ENCODE measurements at regions not wholly inside any gene's neighbourhood (a gene's known extent, or its start where the extent isn't known, plus 50 kb on each side); places are given as distances from the start of the nearest gene placed in this dataset.

DNA sequence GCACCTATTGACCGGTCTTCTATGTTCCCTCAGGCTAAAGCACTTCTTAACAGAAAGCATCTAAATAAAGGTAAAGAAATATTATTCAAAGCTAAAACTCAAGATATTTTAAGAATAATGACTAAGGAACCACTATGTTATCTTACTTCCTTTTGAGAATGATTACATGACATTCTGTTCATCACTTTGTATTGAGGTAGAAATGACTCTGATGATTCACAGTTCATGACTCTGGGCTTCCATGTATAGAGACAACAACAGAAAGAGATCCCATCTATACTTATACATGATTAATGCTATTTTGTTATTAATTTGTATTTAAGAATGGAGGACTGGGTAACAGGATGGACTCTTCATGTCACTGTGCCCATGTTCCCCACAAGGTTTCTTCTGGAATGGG is 218.3 kb upstream of the OR4E1 start:
- H3K4me1 ChIP-seq (ENCODE audit: control insufficient read depth, insufficient read depth, low read length): no peaks in the 10 kb centered on the region
- H3K27ac ChIP-seq (ENCODE audit: low read length): no peak overlapping the region
- H3K4me3 ChIP-seq (ENCODE audit: low read length): no peak overlapping the region
- H3K27me3 ChIP-seq (ENCODE audit: control insufficient read depth, insufficient read depth, low read length): no peaks in the 10 kb centered on the region
- DNase-seq (ENCODE audit: low read depth, low spot score): no peak
- no peaks in the 10 kb centered on the region for H3K9me3 ChIP-seq (ENCODE audit: control insufficient read depth, insufficient read depth, low read length)
- no CpG with 5 or more reads among the region's 1 CpG for WGBS (ENCODE audit: insufficient coverage, insufficient read length)
- no peaks in the 10 kb centered on the region for H3K36me3 ChIP-seq (ENCODE audit: control insufficient read depth, insufficient read depth, low read length)

DNA sequence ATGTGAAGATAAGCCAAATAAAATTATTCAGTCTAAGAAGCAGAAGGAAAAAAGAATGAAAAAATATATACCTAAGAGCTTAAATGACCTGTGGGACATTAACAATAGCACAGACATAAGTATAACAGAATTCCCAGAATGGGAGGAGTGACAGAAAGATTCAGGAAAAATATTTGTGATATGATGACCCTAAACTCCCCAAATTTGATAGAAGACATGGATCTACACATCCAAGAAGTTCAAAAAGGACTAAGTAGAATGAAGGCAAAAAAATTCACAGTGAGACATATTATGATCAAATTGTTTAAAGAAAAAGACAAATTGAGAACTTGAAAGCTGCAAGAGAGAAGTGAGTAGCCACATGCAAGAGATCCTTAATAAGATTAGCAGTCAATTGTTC is 211.4 kb upstream of the OR4E1 start:
- H3K4me3 ChIP-seq (ENCODE audit: low read length): no peak overlapping the region
- H3K9me3 ChIP-seq (ENCODE audit: control insufficient read depth, insufficient read depth, low read length): no peaks in the 10 kb centered on the region
- no peaks in the 10 kb centered on the region for H3K4me1 ChIP-seq (ENCODE audit: control insufficient read depth, insufficient read depth, low read length)
- no peaks in the 10 kb centered on the region for H3K36me3 ChIP-seq (ENCODE audit: control insufficient read depth, insufficient read depth, low read length)
- no peaks in the 10 kb centered on the region for H3K27me3 ChIP-seq (ENCODE audit: control insufficient read depth, insufficient read depth, low read length)
- H3K27ac ChIP-seq (ENCODE audit: low read length): no peak overlapping the region
- no peak for DNase-seq (ENCODE audit: low read depth, low spot score)

DNA sequence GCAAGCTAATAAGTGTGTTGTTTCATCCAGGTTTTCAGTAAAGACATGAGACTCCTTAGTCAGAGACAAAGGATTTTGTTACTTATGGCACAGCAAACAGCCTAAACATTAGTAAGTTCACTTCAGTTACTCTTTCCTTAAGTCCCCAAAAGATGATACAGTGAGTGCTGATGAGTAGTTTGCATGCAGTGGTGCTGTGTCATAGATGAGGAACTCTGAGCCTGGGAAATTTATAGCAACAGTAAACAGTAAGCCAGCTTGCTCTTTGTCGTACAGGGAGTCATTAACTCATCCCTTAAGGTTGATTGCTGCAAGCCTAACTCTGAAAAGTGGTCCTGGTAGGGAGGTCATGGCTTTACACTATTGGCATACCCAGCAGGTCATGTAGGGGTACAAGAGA is 208.6 kb upstream of the OR4E1 start:
- no peak overlapping the region for H3K27ac ChIP-seq (ENCODE audit: low read length)
- H3K27me3 ChIP-seq (ENCODE audit: control insufficient read depth, insufficient read depth, low read length): no peaks in the 10 kb centered on the region
- no peak for DNase-seq (ENCODE audit: low read depth, low spot score)
- no peaks in the 10 kb centered on the region for H3K36me3 ChIP-seq (ENCODE audit: control insufficient read depth, insufficient read depth, low read length)
- H3K4me3 ChIP-seq (ENCODE audit: low read length): no peak overlapping the region
- no CpG with 5 or more reads among the region's 1 CpG for WGBS (ENCODE audit: insufficient coverage, insufficient read length)
- H3K9me3 ChIP-seq (ENCODE audit: control insufficient read depth, insufficient read depth, low read length): no peaks in the 10 kb centered on the region
- H3K4me1 ChIP-seq (ENCODE audit: control insufficient read depth, insufficient read depth, low read length): no peaks in the 10 kb centered on the region

DNA sequence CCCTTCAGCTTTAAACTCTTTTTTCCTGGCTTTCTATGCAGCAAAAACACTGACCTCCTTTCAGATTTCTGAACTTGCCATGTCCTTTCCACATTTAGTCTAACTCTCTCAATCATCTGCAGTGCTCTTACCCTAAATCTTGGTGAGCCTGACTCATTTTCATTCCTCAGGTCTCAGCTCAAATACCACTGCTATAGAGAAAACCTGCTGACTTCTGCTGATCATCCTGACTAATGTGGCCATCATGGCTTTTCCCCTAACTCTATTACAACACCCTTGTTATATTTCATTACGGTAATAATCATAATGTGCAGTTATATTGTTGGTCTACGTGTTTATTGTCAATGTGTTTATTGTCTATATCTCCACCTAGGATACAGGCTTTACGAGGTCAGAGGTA is 207.3 kb upstream of the OR4E1 start:
- no CpG with 5 or more reads among the region's 3 CpGs for WGBS (ENCODE audit: insufficient coverage, insufficient read length)
- no peak for DNase-seq (ENCODE audit: low read depth, low spot score)
- H3K4me1 ChIP-seq (ENCODE audit: control insufficient read depth, insufficient read depth, low read length): no peaks in the 10 kb centered on the region
- no peak overlapping the region for H3K27ac ChIP-seq (ENCODE audit: low read length)
- no peaks in the 10 kb centered on the region for H3K36me3 ChIP-seq (ENCODE audit: control insufficient read depth, insufficient read depth, low read length)
- no peak overlapping the region for H3K4me3 ChIP-seq (ENCODE audit: low read length)
- no peaks in the 10 kb centered on the region for H3K27me3 ChIP-seq (ENCODE audit: control insufficient read depth, insufficient read depth, low read length)
- H3K9me3 ChIP-seq (ENCODE audit: control insufficient read depth, insufficient read depth, low read length): no peaks in the 10 kb centered on the region

DNA sequence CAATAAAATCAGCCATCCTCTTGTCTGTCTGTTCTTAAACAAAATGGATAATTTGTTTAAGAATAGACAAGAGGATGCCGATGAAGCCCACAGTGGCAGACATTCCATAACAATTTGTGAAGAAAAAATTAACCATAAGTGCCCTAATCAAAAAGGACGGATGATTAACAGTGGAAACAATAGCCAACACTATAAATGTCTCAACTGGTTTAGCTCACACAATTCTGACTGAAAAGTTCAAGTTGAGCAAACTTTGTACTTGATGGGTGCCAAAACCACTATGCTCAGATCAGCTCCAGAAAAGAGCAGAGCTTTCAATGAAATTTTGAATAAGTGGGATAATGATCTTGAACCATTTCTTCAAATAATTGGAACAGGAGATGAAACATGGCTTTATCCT is 202.2 kb upstream of the OR4E1 start:
- DNase-seq (ENCODE audit: low read depth, low spot score): no peak
- H3K36me3 ChIP-seq (ENCODE audit: control insufficient read depth, insufficient read depth, low read length): no peaks in the 10 kb centered on the region
- no peak overlapping the region for H3K4me3 ChIP-seq (ENCODE audit: low read length)
- WGBS (ENCODE audit: insufficient coverage, insufficient read length): no CpG with 5 or more reads among the region's 2 CpGs
- H3K9me3 ChIP-seq (ENCODE audit: control insufficient read depth, insufficient read depth, low read length): no peaks in the 10 kb centered on the region
- no peaks in the 10 kb centered on the region for H3K4me1 ChIP-seq (ENCODE audit: control insufficient read depth, insufficient read depth, low read length)
- no peaks in the 10 kb centered on the region for H3K27me3 ChIP-seq (ENCODE audit: control insufficient read depth, insufficient read depth, low read length)
- H3K27ac ChIP-seq (ENCODE audit: low read length): no peak overlapping the region

DNA sequence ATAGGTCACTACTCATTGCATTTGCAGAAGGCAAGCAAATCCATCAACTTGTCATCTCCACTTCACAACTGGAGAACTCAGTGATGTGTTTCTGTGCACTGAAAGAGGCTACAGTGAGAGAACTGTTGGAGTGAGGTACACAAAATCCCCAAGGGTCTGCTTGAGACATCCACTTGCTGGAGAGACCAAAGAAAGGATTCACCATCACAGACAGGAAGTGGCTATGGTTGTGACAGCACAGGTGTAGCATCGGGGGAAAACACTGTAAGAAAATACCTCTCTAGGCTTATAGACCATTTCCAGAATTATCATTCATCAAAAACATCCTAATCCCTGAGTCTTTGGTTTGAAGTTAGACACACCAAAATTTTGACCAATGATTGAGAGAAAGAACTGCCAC is 201.3 kb upstream of the OR4E1 start:
- DNase-seq (ENCODE audit: low read depth, low spot score): no peak
- no peaks in the 10 kb centered on the region for H3K36me3 ChIP-seq (ENCODE audit: control insufficient read depth, insufficient read depth, low read length)
- no peaks in the 10 kb centered on the region for H3K9me3 ChIP-seq (ENCODE audit: control insufficient read depth, insufficient read depth, low read length)
- H3K4me3 ChIP-seq (ENCODE audit: low read length): no peak overlapping the region
- no CpG with 5 or more reads among the region's 1 CpG for WGBS (ENCODE audit: insufficient coverage, insufficient read length)
- no peaks in the 10 kb centered on the region for H3K27me3 ChIP-seq (ENCODE audit: control insufficient read depth, insufficient read depth, low read length)
- H3K27ac ChIP-seq (ENCODE audit: low read length): no peak overlapping the region
- no peaks in the 10 kb centered on the region for H3K4me1 ChIP-seq (ENCODE audit: control insufficient read depth, insufficient read depth, low read length)

DNA sequence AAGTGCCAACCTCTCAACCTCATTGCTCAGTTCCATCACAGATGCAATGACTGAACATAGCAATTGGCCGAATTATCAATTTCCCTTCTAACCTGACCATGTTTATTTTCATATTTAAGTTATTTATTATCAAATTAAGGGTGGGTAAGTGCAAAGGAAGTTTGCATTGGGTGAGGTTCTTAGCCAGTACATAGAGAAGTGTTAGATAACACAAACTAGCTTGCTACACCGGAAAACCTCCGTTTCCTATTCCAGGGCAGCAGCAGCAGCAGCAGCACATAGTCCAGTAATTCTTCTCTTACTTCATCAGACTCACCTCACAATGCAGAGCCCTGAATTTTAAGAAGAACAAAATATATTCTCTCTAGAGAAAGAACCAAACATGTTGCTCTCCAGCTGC is 200.5 kb upstream of the OR4E1 start:
- no peaks in the 10 kb centered on the region for H3K27me3 ChIP-seq (ENCODE audit: control insufficient read depth, insufficient read depth, low read length)
- no CpG with 5 or more reads among the region's 3 CpGs for WGBS (ENCODE audit: insufficient coverage, insufficient read length)
- H3K36me3 ChIP-seq (ENCODE audit: control insufficient read depth, insufficient read depth, low read length): no peaks in the 10 kb centered on the region
- DNase-seq (ENCODE audit: low read depth, low spot score): no peak
- no peak overlapping the region for H3K27ac ChIP-seq (ENCODE audit: low read length)
- H3K9me3 ChIP-seq (ENCODE audit: control insufficient read depth, insufficient read depth, low read length): no peaks in the 10 kb centered on the region
- H3K4me1 ChIP-seq (ENCODE audit: control insufficient read depth, insufficient read depth, low read length): no peaks in the 10 kb centered on the region
- no peak overlapping the region for H3K4me3 ChIP-seq (ENCODE audit: low read length)

DNA sequence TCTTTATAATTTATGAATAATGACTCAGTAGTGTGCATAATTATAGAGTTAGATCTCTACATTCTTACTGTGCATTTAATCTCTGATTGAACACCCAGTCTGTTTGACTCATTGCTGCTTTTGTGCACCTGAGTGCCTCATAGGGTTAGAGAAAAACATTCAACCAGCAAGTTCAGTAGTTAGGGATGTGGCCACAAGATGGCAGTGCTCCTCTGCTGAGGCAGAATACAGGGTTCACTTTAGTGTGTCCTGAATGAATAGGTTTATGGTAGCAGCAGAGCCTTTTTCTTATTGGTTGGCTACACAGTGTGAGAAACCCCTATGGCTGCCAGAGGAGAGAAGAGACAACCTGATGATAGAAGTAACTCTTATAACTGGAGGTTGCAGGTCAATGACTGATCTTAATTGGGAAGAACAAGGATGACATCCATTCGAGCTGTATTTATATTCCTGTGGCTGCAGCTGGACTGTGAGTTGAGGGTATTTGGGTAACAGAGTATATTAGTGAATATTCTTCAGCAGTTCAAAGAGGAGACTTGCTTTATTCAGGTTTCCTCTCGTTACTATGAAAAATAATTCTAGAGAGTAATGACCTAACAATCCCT is 194.9 kb upstream of the OR4E1 start:
- Histone ChIP-seq H3K9me3 (ENCODE audit: control insufficient read depth, insufficient read depth, low read length) (no peaks in the 10 kb centered on the region), H3K4me3 (ENCODE audit: low read length) (no peak overlapping the region), H3K36me3 (ENCODE audit: control insufficient read depth, insufficient read depth, low read length) (no peaks in the 10 kb centered on the region), H3K27ac (ENCODE audit: low read length) (no peak overlapping the region), H3K27me3 (ENCODE audit: control insufficient read depth, insufficient read depth, low read length) (no peaks in the 10 kb centered on the region), H3K4me1 (ENCODE audit: control insufficient read depth, insufficient read depth, low read length) (no peaks in the 10 kb centered on the region)
- DNase-seq (ENCODE audit: low read depth, low spot score): peak; percentile 66
- WGBS (ENCODE audit: insufficient coverage, insufficient read length): no CpG with 5 or more reads among the region's 2 CpGs

DNA sequence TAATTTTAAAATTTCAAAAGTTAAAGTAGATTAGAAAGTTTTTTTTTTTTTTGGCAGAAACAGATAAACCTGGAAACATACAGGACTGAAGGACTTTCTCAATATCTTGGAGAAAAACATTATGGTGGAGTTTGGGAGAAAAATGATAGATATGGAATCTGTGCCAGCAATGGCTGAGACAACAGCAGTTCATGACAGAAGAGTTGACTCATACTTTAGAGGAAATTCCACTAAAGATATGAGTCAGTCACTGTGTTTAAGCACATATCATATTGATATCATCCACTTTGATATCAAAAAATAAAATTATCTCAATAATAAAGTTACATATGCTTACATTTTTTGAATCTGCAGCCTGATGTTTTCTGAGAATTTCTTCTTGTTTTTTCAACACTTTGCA is 193.9 kb upstream of the OR4E1 start:
- Histone ChIP-seq H3K27ac (ENCODE audit: low read length) (no peak overlapping the region), H3K36me3 (ENCODE audit: control insufficient read depth, insufficient read depth, low read length) (no peaks in the 10 kb centered on the region), H3K4me1 (ENCODE audit: control insufficient read depth, insufficient read depth, low read length) (no peaks in the 10 kb centered on the region), H3K4me3 (ENCODE audit: low read length) (no peak overlapping the region), H3K9me3 (ENCODE audit: control insufficient read depth, insufficient read depth, low read length) (no peaks in the 10 kb centered on the region), H3K27me3 (ENCODE audit: control insufficient read depth, insufficient read depth, low read length) (no peaks in the 10 kb centered on the region)
- no peak for DNase-seq (ENCODE audit: low read depth, low spot score)

DNA sequence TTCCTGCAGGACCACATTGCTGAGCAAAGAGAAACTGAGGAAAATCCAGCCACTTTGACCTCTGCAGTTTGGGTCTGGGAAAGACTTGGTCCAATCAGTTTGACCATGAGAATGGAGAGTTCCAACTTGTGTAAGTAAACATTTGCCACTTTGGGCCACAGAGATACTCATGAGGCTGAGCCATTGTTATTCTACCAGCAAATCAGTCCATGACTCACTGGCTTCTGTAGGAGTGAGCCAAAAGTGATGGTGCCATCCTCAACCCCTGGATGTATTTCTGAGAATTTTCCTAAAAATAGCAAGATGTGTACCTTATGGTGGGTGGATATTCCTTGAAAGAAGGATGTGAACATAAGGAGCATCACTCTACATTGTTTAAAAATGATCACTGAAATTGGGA is 192.9 kb upstream of the OR4E1 start:
- H3K4me3 ChIP-seq (ENCODE audit: low read length): no peak overlapping the region
- H3K36me3 ChIP-seq (ENCODE audit: control insufficient read depth, insufficient read depth, low read length): no peaks in the 10 kb centered on the region
- no peaks in the 10 kb centered on the region for H3K27me3 ChIP-seq (ENCODE audit: control insufficient read depth, insufficient read depth, low read length)
- no peaks in the 10 kb centered on the region for H3K9me3 ChIP-seq (ENCODE audit: control insufficient read depth, insufficient read depth, low read length)
- no peaks in the 10 kb centered on the region for H3K4me1 ChIP-seq (ENCODE audit: control insufficient read depth, insufficient read depth, low read length)
- no peak for DNase-seq (ENCODE audit: low read depth, low spot score)
- H3K27ac ChIP-seq (ENCODE audit: low read length): no peak overlapping the region

DNA sequence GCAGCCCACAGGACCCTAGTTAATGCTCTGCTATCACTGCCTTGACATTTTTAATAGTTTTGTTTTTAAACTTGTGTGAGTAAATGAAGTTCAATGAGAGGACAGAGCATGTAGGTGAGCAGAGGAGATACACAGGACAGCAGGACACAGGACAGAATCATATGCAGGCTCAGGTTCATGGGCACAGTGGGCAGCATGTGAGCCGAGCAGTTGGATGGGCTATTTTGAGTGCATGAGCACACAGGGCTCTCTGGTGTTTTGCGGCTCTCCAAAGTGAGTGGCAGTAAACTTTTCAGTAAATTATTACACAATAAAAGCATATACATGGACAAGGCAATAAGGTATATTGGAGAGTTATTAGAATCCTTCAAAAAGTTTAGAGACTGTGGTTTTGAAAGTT is 189.7 kb upstream of the OR4E1 start:
- no peaks in the 10 kb centered on the region for H3K27me3 ChIP-seq (ENCODE audit: control insufficient read depth, insufficient read depth, low read length)
- H3K4me1 ChIP-seq (ENCODE audit: control insufficient read depth, insufficient read depth, low read length): no peaks in the 10 kb centered on the region
- H3K9me3 ChIP-seq (ENCODE audit: control insufficient read depth, insufficient read depth, low read length): no peaks in the 10 kb centered on the region
- no peak overlapping the region for H3K4me3 ChIP-seq (ENCODE audit: low read length)
- DNase-seq (ENCODE audit: low read depth, low spot score): no peak
- WGBS (ENCODE audit: insufficient coverage, insufficient read length): no CpG with 5 or more reads among the region's 2 CpGs
- H3K27ac ChIP-seq (ENCODE audit: low read length): no peak overlapping the region
- H3K36me3 ChIP-seq (ENCODE audit: control insufficient read depth, insufficient read depth, low read length): no peaks in the 10 kb centered on the region

Data from iPS DF 6.9 (cell line).